GM19467 (cell line): ENCODE measurements at regions not wholly inside any gene's neighbourhood (a gene's known extent, or its start where the extent isn't known, plus 50 kb on each side); places are given as distances from the start of the nearest gene placed in this dataset.
"Not testable (repeated sequence)": the region's sequence is repeated elsewhere in the genome, so short reads cannot be mapped to it uniquely, and the experiment has no call there.

Experiments used
- ATAC-seq: cut with Tn5 transposase; IDR thresholded peaks from one replicate; pipeline ENCODE4 v1.9.1; 2021; ENCODE audit warnings: mild to moderate bottlenecking, moderate library complexity; ENCODE audit not compliant: unreplicated experiment

GRCh38 chr6:105853979-105854378, 232.2 kb upstream of the PRDM1 start:
- ATAC-seq: not testable (repeated sequence)

GRCh38 chr6:105851606-105852005, 234.5 kb upstream of the PRDM1 start:
- no peak for ATAC-seq

GRCh38 chr6:105851113-105851580, 235.0 kb upstream of the PRDM1 start:
- ATAC-seq: no peak

GRCh38 chr6:105850261-105851112, 235.6 kb upstream of the PRDM1 start:
- no peak for ATAC-seq

GRCh38 chr6:105849746-105850145, 236.4 kb upstream of the PRDM1 start:
- ATAC-seq: no peak

- no peak for ATAC-seq
Measured at GRCh38 chr6:105847433-105847832, 238.7 kb upstream of the PRDM1 start.

- no peak for ATAC-seq
Measured at GRCh38 chr6:105844275-105844883, 241.8 kb upstream of the PRDM1 start.

- no peak for ATAC-seq
Measured at GRCh38 chr6:105839266-105839665, 246.9 kb upstream of the PRDM1 start.

GRCh38 chr6:105838171-105838570, 248.0 kb upstream of the PRDM1 start:
- ATAC-seq: no peak

- ATAC-seq: no peak
Measured at GRCh38 chr6:105836889-105837288, 249.2 kb upstream of the PRDM1 start.

- no peak for ATAC-seq
Measured at GRCh38 chr6:105836379-105836778, 249.8 kb upstream of the PRDM1 start.

GRCh38 chr6:105835373-105835772, 250.8 kb upstream of the PRDM1 start:
- no peak for ATAC-seq

- ATAC-seq: no peak
Measured at GRCh38 chr6:105833959-105834947, 251.9 kb upstream of the PRDM1 start.

- no peak for ATAC-seq
Measured at GRCh38 chr6:105832313-105832761, 253.8 kb upstream of the PRDM1 start.

- no peak for ATAC-seq
Measured at GRCh38 chr6:105831311-105832097, 254.6 kb upstream of the PRDM1 start.

- ATAC-seq: no peak
Measured at GRCh38 chr6:105825210-105825609, 260.9 kb upstream of the PRDM1 start.

- ATAC-seq: no peak
Measured at GRCh38 chr6:105824732-105825131, 261.4 kb upstream of the PRDM1 start.

- ATAC-seq: no peak
Measured at GRCh38 chr6:105821777-105822176, 264.4 kb upstream of the PRDM1 start.

GRCh38 chr6:105821027-105821426, 265.1 kb upstream of the PRDM1 start:
- no peak for ATAC-seq

- no peak for ATAC-seq
Measured at GRCh38 chr6:105819745-105820144, 266.4 kb upstream of the PRDM1 start.
